Astrocyte (in vitro differentiated cells and primary cell): ENCODE measurements at regions not wholly inside any gene's neighbourhood (a gene's known extent, or its start where the extent isn't known, plus 50 kb on each side); places are given as distances from the start of the nearest gene placed in this dataset.

ENCODE experiments used
- CTCF ChIP-seq: IDR thresholded peaks from 2 replicates; pipeline ENCODE4 v1.5.1; 2011; ENCODE audit warnings: low read depth, mild to moderate bottlenecking, inconsistent platforms, low read length, moderate library complexity; ENCODE audit not compliant: insufficient read depth
- EZH2 ChIP-seq: IDR thresholded peaks from 2 replicates; pipeline ENCODE4 v1.6.1; 2012; ENCODE audit warnings: mild to moderate bottlenecking, low read length, inconsistent platforms; ENCODE audit not compliant: insufficient read depth

- TF ChIP-seq CTCF, result no peak
- no peak for TF ChIP-seq EZH2
These were observed 270.3 kb downstream of the PLPP3 start for GRCh38 chr1:56309065-56309464.
